Mesendoderm (in vitro differentiated cells): ENCODE measurements at regions not wholly inside any gene's neighbourhood (a gene's known extent, or its start where the extent isn't known, plus 50 kb on each side); places are given as distances from the start of the nearest gene placed in this dataset.
"Not testable (repeated sequence)": the region's sequence is repeated elsewhere in the genome, so short reads cannot be mapped to it uniquely, and the experiment has no call there.

ENCODE experiments used
- DNase-seq: peaks from one replicate; pipeline ENCODE4 v3.0.0; 2013
- H2AK5ac ChIP-seq: 2 replicates; pipeline ENCODE4 v1.6.1; 2013; ENCODE audit warnings: low read length, inconsistent platforms
- H2BK120ac ChIP-seq: 2 replicates; pipeline ENCODE4 v1.6.1; 2013; ENCODE audit warnings: low read depth, mild to moderate bottlenecking, low read length, moderate library complexity, mixed read lengths
- H2BK15ac ChIP-seq: replicated peaks from 2 replicates; pipeline ENCODE4 v1.6.1; 2013; ENCODE audit warnings: low read depth, mild to moderate bottlenecking, moderate library complexity
- H2BK5ac ChIP-seq: 2 replicates; pipeline ENCODE4 v1.6.1; 2013; ENCODE audit warnings: low read length, inconsistent platforms
- H3K18ac ChIP-seq: 2 replicates; pipeline ENCODE4 v1.6.1; 2013; ENCODE audit warnings: mild to moderate bottlenecking, low read length, mixed read lengths
- H3K23ac ChIP-seq: one replicate; pipeline ENCODE4 v1.6.1; 2013; ENCODE audit warnings: low read length
- H3K27ac ChIP-seq: 2 replicates; pipeline ENCODE4 v1.5.1; 2013; ENCODE audit warnings: low read depth, mild to moderate bottlenecking, inconsistent platforms, low read length, moderate library complexity
- H3K27me3 ChIP-seq: 2 replicates; pipeline ENCODE4 v1.6.1; 2013; ENCODE audit warnings: low read length, control low read depth, mild to moderate bottlenecking, inconsistent platforms; ENCODE audit not compliant: insufficient read depth, poor library complexity
- H3K36me3 ChIP-seq: 2 replicates; pipeline ENCODE4 v1.6.1; 2013; ENCODE audit warnings: low read length, inconsistent platforms; ENCODE audit not compliant: control insufficient read depth, insufficient read depth
- H3K4ac ChIP-seq: one replicate; pipeline ENCODE4 v1.6.1; 2013; ENCODE audit warnings: low read depth, mild to moderate bottlenecking, low read length, moderate library complexity
- H3K4me1 ChIP-seq: 2 replicates; pipeline ENCODE4 v1.6.1; 2013; ENCODE audit warnings: low read depth, low read length, inconsistent platforms; ENCODE audit not compliant: control insufficient read depth
- H3K4me2 ChIP-seq: 2 replicates; pipeline ENCODE4 v1.6.1; 2013; ENCODE audit warnings: low read length
- H3K4me3 ChIP-seq: 2 replicates; pipeline ENCODE4 v1.5.1; 2013; ENCODE audit warnings: mild to moderate bottlenecking, low read length
- H3K56ac ChIP-seq: one replicate; pipeline ENCODE4 v1.6.1; 2013; ENCODE audit warnings: low read length
- H3K79me1 ChIP-seq: 2 replicates; pipeline ENCODE4 v1.6.1; 2013; ENCODE audit warnings: low read length, inconsistent platforms
- H3K79me2 ChIP-seq: 2 replicates; pipeline ENCODE4 v1.6.1; 2013; ENCODE audit warnings: mild to moderate bottlenecking, low read length; ENCODE audit not compliant: control insufficient read depth, insufficient read depth
- H3K9ac ChIP-seq: 2 replicates; pipeline ENCODE4 v1.6.1; 2013; ENCODE audit warnings: low read length, inconsistent platforms
- H4K5ac ChIP-seq: one replicate; pipeline ENCODE4 v1.6.1; 2013; ENCODE audit warnings: low read length
- H4K8ac ChIP-seq: one replicate; pipeline ENCODE4 v1.6.1; 2013; ENCODE audit warnings: low read depth, mild to moderate bottlenecking, control low read depth, low read length, moderate library complexity
- WGBS: extraction: QIAGEN DNeasy Blood & Tissue Kit; methylation state at CpG from one replicate; pipeline ENCODE4 v1.1.7; 2013; ENCODE audit warnings: low lambda C conversion rate, missing lambda C conversion rate; ENCODE audit not compliant: insufficient coverage; ENCODE audit errors: extremely low coverage; 5-methylcytosine and 5-hydroxymethylcytosine counted together

- H3K79me1 ChIP-seq: no peaks in the 10 kb centered on the region
Observed at GRCh38 chrX:98263135-98263534, 1379.4 kb downstream of the RPA4 start.

GRCh38 chrX:98289726-98290125, 1406.0 kb downstream of the RPA4 start:
- Histone ChIP-seq H4K8ac (no peak overlapping the region), H3K27ac (no peak overlapping the region), H3K56ac (no peak overlapping the region), H3K4me3 (no peak overlapping the region), H3K9ac (no peak overlapping the region), H3K79me1 (no peaks in the 10 kb centered on the region), H3K36me3 (no peaks in the 10 kb centered on the region), H2AK5ac (no peak overlapping the region), H3K23ac (no peak overlapping the region), H2BK5ac (no peak overlapping the region), H3K79me2 (no peaks in the 10 kb centered on the region), H3K18ac (no peak overlapping the region), H4K5ac (no peak overlapping the region), H3K4ac (no peak overlapping the region), H3K4me1 (no peaks in the 10 kb centered on the region), H2BK120ac (no peak overlapping the region), H2BK15ac (no peak overlapping the region), H3K4me2 (no peak overlapping the region), H3K27me3 (no peaks in the 10 kb centered on the region)
- peak; percentile 57 for DNase-seq

More at GRCh38 chrX:98263135-98263534, 1379.4 kb downstream of the RPA4 start:
- Histone ChIP-seq H3K23ac (no peak overlapping the region), H3K27ac (no peak overlapping the region), H3K18ac (no peak overlapping the region), H3K4me3 (no peak overlapping the region), H2AK5ac (no peak overlapping the region), H3K9ac (no peak overlapping the region), H2BK120ac (no peak overlapping the region), H4K8ac (no peak overlapping the region), H3K4me1 (no peaks in the 10 kb centered on the region), H3K27me3 (no peaks in the 10 kb centered on the region), H3K79me2 (no peaks in the 10 kb centered on the region), H3K36me3 (no peaks in the 10 kb centered on the region), H4K5ac (no peak overlapping the region), H2BK5ac (no peak overlapping the region), H2BK15ac (no peak overlapping the region), H3K4ac (no peak overlapping the region), H3K56ac (no peak overlapping the region), H3K4me2 (no peak overlapping the region)
- no peak for DNase-seq

- Histone ChIP-seq H2AK5ac (no peak overlapping the region), H3K4me3 (no peak overlapping the region), H2BK120ac (no peak overlapping the region)
Observed at GRCh38 chrX:98294310-98294709, 1410.6 kb downstream of the RPA4 start.

GRCh38 chrX:98296129-98296528, 1412.4 kb downstream of the RPA4 start:
- H3K36me3 ChIP-seq: no peaks in the 10 kb centered on the region
- H4K8ac ChIP-seq: no peak overlapping the region
- no peak overlapping the region for H3K23ac ChIP-seq
- no peak for DNase-seq
- no peaks in the 10 kb centered on the region for H3K79me2 ChIP-seq
- no peak overlapping the region for H3K4me3 ChIP-seq
- H3K4ac ChIP-seq: no peak overlapping the region
- H3K4me2 ChIP-seq: no peak overlapping the region
- no peaks in the 10 kb centered on the region for H3K4me1 ChIP-seq
- no peak overlapping the region for H2BK15ac ChIP-seq
- no peak overlapping the region for H3K18ac ChIP-seq
- H3K79me1 ChIP-seq: no peaks in the 10 kb centered on the region
- H3K27ac ChIP-seq: no peak overlapping the region
- H4K5ac ChIP-seq: no peak overlapping the region
- no peaks in the 10 kb centered on the region for H3K27me3 ChIP-seq
- H3K9ac ChIP-seq: no peak overlapping the region
- no CpG with 5 or more reads among the region's 2 CpGs for WGBS
- no peak overlapping the region for H3K56ac ChIP-seq
- H2BK5ac ChIP-seq: no peak overlapping the region
- no peak overlapping the region for H2BK120ac ChIP-seq
- H2AK5ac ChIP-seq: no peak overlapping the region

More at GRCh38 chrX:98294310-98294709, 1410.6 kb downstream of the RPA4 start:
- no peaks in the 10 kb centered on the region for H3K27me3 ChIP-seq
- no peak overlapping the region for H4K5ac ChIP-seq
- no peak overlapping the region for H3K56ac ChIP-seq
- H3K79me1 ChIP-seq: no peaks in the 10 kb centered on the region
- no peak overlapping the region for H3K23ac ChIP-seq
- no peak overlapping the region for H2BK5ac ChIP-seq
- no peak overlapping the region for H3K4me2 ChIP-seq
- H3K18ac ChIP-seq: no peak overlapping the region
- no peak for DNase-seq
- H3K4ac ChIP-seq: no peak overlapping the region
- H4K8ac ChIP-seq: no peak overlapping the region
- no peaks in the 10 kb centered on the region for H3K79me2 ChIP-seq
- no peaks in the 10 kb centered on the region for H3K36me3 ChIP-seq
- no peak overlapping the region for H2BK15ac ChIP-seq
- no peak overlapping the region for H3K27ac ChIP-seq
- no peak overlapping the region for H3K9ac ChIP-seq
- H3K4me1 ChIP-seq: no peaks in the 10 kb centered on the region

GRCh38 chrX:98299785-98300184, 1416.1 kb downstream of the RPA4 start:
- Histone ChIP-seq H3K56ac (no peak overlapping the region), H2AK5ac (no peak overlapping the region), H3K27ac (no peak overlapping the region), H3K79me1 (no peaks in the 10 kb centered on the region), H2BK15ac (no peak overlapping the region), H3K18ac (no peak overlapping the region), H2BK5ac (no peak overlapping the region), H4K8ac (no peak overlapping the region), H3K4me3 (no peak overlapping the region), H2BK120ac (no peak overlapping the region), H4K5ac (no peak overlapping the region), H3K79me2 (no peaks in the 10 kb centered on the region), H3K4me2 (no peak overlapping the region), H3K4ac (no peak overlapping the region), H3K9ac (no peak overlapping the region), H3K23ac (no peak overlapping the region), H3K36me3 (no peaks in the 10 kb centered on the region), H3K27me3 (no peaks in the 10 kb centered on the region), H3K4me1 (no peaks in the 10 kb centered on the region)
- DNase-seq: no peak

GRCh38 chrX:98300536-98300935, 1416.8 kb downstream of the RPA4 start:
- H3K27me3 ChIP-seq, H2BK120ac ChIP-seq, H2BK5ac ChIP-seq, H2BK15ac ChIP-seq, H3K79me2 ChIP-seq, H3K27ac ChIP-seq, H3K4me3 ChIP-seq, H2AK5ac ChIP-seq, H3K9ac ChIP-seq, H3K4ac ChIP-seq, H4K5ac ChIP-seq, H3K79me1 ChIP-seq, H3K36me3 ChIP-seq, H3K4me2 ChIP-seq, H3K56ac ChIP-seq, H3K23ac ChIP-seq, DNase-seq, H3K18ac ChIP-seq, H3K4me1 ChIP-seq, H4K8ac ChIP-seq: not testable (repeated sequence)
- no CpG with 5 or more reads among the region's 13 CpGs for WGBS
